ENCODE measurements at regions not wholly inside any gene's neighbourhood (a gene's known extent, or its start where the extent isn't known, plus 50 kb on each side); places are given as distances from the start of the nearest gene placed in this dataset.
"Not testable (repeated sequence)": the region's sequence is repeated elsewhere in the genome, so short reads cannot be mapped to it uniquely, and the experiment has no call there.

DNA sequence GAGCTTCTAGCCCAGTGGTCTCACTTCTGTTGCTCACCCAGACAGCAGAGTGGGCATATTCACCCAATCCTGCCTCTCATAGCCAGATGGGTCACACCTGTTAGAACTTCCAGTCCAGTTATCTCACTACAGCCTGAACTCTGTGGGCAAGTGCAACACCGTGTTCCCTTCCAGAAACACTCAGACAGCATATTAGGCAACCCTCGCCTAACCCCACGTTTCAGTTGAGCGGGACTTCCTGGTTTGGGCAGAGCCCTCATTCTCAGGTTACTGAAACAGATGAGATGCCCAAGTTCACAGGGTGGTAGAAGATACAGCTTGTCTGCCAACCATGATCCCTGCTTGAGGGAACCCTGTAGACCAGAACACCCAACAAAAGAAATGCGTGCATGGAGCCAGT lies 538.2 kb downstream of the CYLC2 start:
- intact Hi-C loops (cut with DNase I), result no loop called here
- ATAC-seq (no peak), DNase-seq (no peak)

- DNase-seq, result no peak
- no peak for ATAC-seq
- intact Hi-C loops (cut with DNase I), result no loop called here
Observed at GRCh38 chr9:103537426-103537825, 542.3 kb downstream of the CYLC2 start.

DNA sequence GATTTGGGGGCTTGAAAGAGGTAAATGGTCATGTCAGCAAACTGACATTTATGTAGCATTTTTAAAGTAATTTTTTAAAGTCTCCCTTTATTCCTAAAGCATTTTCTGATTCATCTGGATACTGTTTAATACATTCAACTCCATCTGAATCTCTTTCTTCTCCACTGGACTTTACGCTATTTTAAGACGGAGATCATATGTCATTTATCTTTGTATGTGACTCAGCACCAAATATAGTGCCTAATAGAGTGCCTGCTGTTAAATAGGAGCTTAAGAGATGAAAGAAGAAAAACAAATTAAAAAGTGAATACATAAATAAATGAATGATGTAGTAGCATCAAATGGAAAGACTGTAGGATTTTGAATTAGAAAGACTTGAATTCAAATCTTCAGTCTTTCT lies 548.8 kb upstream of the SMC2 start:
- no peak for ATAC-seq
- intact Hi-C loops (cut with DNase I), result no loop called here
- no peak for DNase-seq

GRCh38 chr9:103552712-103553111 lies 541.4 kb upstream of the SMC2 start:
- DNase-seq, result no peak
- ATAC-seq, result no peak
- intact Hi-C loops (cut with DNase I), result no loop called here

DNA sequence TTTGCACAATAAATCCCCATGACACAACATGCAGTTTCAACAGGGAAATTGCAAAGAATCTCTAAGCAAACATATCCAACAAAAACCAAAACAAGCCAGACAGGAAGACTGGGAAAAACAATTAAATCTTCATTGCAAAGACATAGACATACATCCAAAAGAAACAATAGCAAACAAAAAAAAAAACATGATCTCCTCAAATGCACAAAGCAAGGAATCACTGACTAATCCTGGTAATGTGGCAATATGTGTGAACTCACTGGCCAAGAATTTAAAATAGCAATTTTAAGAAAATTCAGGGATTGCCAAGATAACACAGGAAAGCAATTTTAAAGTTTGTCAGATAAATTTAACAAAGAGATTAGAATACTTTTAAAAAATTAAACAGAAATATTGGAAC lies 520.1 kb upstream of the SMC2 start:
- DNase-seq (no peak), ATAC-seq (no peak)
- intact Hi-C loops (cut with DNase I), result no loop called here

DNA sequence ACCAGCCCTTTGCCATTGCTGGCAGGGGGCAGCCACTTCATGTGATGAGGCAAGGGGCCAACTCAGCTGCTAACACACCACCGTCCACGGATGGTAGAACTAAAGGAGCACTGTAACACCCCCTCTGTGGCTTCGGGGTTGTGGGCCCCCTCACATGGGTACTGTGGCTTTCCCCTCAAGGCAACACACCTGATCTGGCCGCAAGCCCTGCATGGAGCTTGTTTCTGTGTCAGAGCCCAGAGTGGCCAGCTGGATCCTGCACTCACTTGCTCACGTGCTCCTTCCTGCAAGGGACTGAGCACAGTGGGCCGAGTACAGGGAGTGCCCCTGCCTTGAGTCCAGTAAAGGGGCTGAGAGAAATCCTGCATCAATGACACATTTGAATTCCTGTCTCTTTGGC lies 507.4 kb upstream of the SMC2 start:
- DNase-seq (no peak), ATAC-seq (no peak)
- intact Hi-C loops (cut with DNase I), result no loop called here

GRCh38 chr9:103601287-103601686 lies 492.8 kb upstream of the SMC2 start:
- ATAC-seq (no peak), DNase-seq (no peak)
- intact Hi-C loops (cut with DNase I), result no loop called here

DNA sequence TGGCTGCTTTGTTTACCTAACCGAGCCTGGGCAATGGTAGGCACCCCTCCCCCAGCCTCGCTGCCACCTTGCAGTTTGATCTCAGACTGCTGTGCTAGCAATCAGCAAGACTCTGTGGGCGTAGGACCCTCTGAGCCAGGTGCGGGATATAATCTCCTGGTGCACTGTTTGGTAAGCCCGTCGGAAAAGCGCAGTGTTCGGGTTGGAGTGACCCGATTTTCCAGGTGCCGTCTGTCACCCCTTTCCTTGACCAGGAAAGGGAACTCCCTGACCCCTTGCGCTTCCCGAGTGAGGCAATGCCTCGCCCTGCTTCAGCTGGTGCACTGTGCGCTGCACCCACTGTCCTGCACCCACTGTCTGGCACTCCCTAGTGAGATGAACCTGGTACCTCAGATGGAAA lies 482.2 kb upstream of the SMC2 start:
- intact Hi-C loops (cut with DNase I); DNase-seq: not testable (repeated sequence)

GRCh38 chr9:103615994-103616393 lies 478.1 kb upstream of the SMC2 start:
- intact Hi-C loops (cut with DNase I), result no loop called here
- ATAC-seq, result no peak

More for the DNA sequence above, 482.2 kb upstream of the SMC2 start:
- not testable (repeated sequence) for ATAC-seq

DNA sequence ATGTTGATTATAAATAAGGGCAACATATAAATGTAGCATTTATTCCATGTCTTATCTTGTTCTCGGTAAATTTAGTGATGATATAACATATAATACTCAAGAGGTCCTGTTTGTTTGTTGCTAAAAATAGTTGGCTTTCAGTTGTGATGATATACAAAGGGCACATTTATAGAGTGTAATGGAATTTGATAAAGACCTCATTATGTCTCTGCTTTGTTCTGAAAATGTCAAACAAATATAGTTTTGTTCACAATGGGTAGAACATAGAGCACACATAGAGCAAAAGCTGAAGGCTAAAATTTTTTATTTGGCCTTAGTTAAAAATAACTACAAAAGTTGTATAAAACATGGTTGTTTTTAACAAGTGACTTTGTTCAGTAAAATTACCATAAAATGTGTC lies 477.1 kb upstream of the SMC2 start:
- intact Hi-C loops (cut with DNase I), result no loop called here
- no peak for ATAC-seq
- DNase-seq, result no peak

More at GRCh38 chr9:103615994-103616393, 478.1 kb upstream of the SMC2 start:
- no peak for DNase-seq

DNA sequence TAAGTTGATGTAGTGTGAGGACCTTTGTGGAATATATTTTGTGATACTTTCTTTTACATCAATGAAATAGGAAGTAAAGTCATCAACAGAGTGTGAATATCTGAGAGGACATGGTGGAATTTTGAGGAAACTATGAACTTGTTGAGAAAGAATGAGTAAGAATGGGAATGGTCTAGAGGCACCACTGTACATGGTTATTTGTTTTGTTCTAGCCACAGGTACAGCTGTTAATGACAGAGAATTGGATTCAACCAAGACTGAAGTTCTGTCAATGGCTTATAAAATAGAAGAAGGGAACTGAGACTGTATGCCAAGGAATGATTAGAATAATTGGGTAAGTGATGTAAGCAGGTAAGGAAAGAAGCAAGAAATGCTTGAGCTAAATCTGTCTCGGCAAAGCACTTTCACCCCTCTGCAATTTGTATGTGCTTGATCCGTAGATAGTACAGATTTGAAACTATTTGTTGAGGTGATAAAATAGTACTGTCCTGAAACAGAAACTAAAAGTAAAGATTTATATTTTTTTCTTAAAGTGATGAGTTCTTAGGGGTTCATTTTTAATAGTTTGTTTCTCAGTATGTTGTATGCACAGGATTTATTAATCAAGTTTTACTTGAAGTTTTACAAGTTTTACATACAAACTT lies 468.8 kb upstream of the SMC2 start:
- intact Hi-C loops (cut with DNase I), result no loop called here
- ATAC-seq (no peak), DNase-seq (no peak)

- intact Hi-C loops (cut with DNase I), result no loop called here
- no peak for ATAC-seq
- DNase-seq, result no peak
Observed at GRCh38 chr9:103627731-103628130, 466.4 kb upstream of the SMC2 start.

DNA sequence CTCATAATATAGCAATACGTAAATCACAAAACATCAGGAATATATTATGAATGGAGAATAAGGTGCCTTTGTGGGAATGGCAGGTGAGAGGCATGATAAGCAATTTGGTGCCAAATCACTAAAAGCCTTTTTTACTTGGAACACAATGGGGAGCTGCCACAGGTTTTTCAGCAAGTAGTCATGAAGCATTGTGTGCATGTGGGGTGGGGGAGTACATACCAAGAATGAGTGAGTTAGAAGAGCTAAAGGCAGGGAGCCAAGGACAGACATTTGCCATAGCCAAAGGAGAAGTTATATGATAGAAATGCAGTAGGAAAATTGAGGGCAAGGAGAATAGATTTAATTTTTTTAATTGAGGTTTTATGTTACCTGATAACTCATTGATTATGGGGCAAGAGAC lies 445.0 kb upstream of the SMC2 start:
- intact Hi-C loops (cut with DNase I), result no loop called here
- no peak for DNase-seq
- ATAC-seq, result no peak

DNA sequence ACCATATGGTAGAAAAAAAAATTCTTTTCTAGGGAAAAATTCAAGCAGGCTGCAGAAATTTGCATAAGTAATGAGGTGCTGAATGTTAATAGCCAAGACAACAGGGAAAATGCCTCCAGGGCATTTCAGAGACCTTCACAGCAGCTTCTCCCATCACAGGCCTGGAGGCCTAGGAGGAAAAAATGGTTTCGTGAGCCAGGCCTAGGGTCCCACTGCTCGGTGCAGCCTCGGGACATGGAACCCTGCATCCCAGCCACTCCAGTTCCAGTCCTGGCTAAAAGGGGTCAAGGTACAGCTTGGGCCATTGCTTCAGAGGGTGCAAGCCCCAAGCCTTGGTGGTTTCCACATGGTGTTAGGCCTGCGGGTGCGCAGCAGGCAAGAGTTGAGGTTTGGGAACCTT lies 436.0 kb upstream of the SMC2 start:
- ATAC-seq, result no peak
- intact Hi-C loops (cut with DNase I), result no loop called here
- DNase-seq, result no peak

- no peak for DNase-seq
- no peak for ATAC-seq
- intact Hi-C loops (cut with DNase I), result no loop called here
Observed at GRCh38 chr9:103660830-103661229, 433.3 kb upstream of the SMC2 start.

DNA sequence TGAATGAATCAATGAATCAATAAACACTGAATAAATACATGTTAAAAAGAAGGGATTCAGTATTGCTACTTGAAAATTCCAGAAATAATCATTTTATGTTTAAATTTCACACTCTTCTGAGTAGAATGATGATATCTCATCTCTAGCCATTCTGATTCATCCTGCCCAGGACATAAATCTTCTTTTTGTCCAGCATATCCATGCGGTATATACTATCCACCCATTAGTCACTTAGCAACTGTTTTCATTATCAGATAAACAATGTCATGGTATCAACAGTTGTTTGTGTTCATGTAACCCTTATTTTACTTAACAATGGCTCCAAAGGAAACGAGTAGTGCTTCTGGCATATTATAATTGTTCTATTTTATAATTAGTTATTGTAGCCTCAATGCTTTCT lies 432.4 kb upstream of the SMC2 start:
- no peak for ATAC-seq

GRCh38 chr9:103669296-103669695 lies 424.8 kb upstream of the SMC2 start:
- no peak for ATAC-seq
- intact Hi-C loops (cut with DNase I), result no loop called here
- DNase-seq, result no peak

More for the DNA sequence above, 432.4 kb upstream of the SMC2 start:
- intact Hi-C loops (cut with DNase I), result no loop called here
- DNase-seq, result no peak

- no peak for ATAC-seq
- intact Hi-C loops (cut with DNase I), result no loop called here
Observed at GRCh38 chr9:103674271-103674670, 419.8 kb upstream of the SMC2 start.

DNA sequence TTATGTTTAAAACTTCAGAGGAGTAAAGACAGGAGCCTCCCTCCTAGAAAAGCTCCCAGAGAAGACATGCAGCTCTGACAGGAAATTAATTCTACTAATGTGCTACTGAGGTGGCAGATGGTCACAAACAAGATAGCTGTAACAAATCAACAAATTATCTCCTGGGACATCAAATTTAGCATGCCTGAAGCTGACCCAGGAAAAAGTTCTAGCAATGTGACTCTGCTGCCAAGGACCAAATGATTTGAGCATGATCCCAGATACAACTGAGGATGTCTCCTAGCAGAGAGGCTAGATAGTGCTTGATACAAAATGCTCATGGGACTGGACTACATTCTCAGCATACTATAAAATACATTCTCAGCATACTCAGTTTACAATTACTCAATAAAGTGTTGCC lies 413.5 kb upstream of the SMC2 start:
- DNase-seq (no peak), ATAC-seq (no peak)
- intact Hi-C loops (cut with DNase I), result no loop called here

More at GRCh38 chr9:103674271-103674670, 419.8 kb upstream of the SMC2 start:
- no peak for DNase-seq

GRCh38 chr9:103681435-103681834 lies 412.7 kb upstream of the SMC2 start:
- intact Hi-C loops (cut with DNase I), result no loop called here
- no peak for DNase-seq
- no peak for ATAC-seq

DNA sequence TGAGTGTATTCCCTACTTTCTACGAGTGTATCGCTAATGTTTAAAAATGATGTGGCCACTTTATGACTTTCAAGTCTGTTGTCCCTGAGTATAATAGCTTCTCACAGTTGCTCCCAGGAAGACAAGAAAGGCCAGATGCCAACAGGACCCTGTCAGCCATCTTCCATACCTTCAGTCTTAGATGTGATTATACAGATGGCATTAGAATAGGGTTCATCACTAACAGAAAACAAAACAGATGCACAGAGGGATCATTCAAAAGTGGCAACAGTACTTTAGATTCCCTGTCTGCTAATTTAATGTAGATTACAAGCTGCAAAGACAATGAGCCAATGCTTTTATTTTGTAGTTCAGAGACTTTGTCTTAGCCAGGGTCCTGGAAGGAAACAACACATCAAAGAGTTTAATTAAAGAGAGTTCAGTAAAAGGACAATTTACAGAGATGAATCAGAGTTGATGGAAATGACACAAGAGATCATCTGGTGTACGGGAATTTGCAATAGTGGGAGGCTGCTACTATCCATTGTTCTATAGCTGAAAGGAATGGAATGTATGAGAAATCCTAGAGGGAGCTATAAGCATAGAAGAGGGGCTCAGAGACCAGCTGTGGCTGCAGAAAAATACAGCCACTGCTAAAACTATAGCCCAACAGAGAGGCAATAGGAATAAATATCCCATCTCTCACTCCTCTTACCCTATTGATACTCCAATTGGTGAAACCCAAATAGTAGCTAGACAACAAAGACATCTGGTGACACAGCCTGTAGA lies 393.7 kb upstream of the SMC2 start:
- DNase-seq, result no peak
- ATAC-seq, result no peak
- intact Hi-C loops (cut with DNase I), result no loop called here

Measured in left cardiac atrium (tissue), 4 donors.